LHCN-M2 (cell line): ENCODE measurements at regions not wholly inside any gene's neighbourhood (a gene's known extent, or its start where the extent isn't known, plus 50 kb on each side); places are given as distances from the start of the nearest gene placed in this dataset.
A peak's percentile ranks its signal among the peaks of the same experiment; 100 is the strongest.

Source experiments
- DNase-seq: peaks from one replicate; pipeline ENCODE4 v3.0.0-alpha.2; 2012; ENCODE audit warnings: low read depth

DNA sequence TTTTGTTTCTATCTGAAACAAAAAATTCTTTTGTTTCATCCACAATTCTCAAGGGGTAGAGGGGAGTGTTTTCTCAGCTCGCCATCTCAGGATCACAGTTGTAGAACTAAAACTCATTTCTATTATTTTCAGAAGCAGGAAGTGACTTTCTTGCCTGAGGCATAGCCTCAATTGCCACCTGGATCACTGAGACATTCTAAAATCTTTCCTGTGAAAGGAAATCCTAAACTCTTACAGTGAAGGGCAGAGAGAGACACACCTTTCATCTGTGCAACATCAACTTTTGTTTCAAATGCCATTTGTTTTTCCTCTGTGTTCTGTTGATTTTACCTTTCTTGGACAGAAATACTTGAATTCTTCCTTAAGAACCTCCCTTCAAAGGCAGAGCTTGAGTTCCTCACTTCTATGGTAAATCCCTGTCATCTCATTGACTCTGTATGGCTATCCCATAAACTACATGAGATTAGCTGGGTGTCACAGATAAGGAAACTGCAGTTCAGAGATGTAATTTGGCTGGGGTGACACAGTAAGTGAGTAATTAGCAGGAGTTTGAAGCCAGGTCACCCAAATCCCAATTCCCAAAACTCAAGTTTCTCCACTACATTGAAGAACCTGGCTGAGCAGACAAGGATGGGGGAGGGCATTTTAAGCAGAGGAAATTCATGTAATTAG lies 224.4 kb upstream of the HTR2A start:
- no peak for DNase-seq

GRCh38 chr13:47120282-47120681 lies 223.4 kb upstream of the HTR2A start:
- no peak for DNase-seq

DNA sequence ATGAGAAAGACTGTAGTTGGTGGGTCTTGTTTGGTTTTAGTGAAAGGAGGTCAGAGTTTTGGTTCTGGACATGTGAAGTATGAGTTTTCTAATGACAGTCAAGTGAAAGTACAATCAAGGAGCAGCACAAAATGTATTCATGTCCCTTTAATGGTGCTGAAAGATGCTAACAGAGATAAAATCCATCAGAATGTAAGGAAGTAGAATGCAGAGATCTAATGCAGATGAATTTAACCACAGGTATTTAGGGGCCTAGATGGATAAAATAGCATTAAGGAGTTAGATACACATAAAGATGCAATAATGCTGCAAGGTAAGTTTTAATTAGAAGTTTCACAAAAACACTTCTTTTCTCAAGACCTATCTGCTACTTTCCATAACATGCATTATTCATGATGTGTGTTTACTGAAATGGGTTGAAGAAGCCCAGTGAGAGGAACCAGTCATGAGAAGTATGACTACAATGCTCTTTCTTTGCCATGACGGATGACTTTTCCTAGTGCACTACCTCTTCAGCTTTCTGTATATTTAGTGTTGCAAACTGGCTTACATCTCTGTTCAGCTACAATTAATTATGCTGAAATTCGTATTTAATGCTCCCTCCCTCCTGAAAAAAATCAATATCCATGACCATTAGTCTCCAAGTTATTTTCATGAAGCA lies 222.9 kb upstream of the HTR2A start:
- no peak for DNase-seq

DNA sequence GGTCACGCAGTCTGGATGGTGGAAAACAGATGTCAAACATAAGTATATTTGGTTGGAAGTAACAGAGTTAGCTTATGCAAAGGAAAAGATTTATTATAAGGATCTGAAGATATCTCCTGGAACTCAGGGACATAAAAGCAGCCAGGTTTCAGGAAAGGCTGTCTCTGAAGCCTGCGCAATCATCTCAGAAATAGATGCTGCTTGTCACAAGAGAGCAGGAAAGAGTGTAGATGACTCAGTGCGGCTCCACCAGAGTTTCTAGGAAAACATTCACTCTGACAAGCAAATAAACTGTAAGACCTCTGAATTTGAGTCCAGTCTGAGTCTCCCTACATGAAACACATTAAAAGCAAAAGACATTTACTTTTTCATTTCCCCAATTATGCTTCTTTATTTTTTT lies 220.4 kb upstream of the HTR2A start:
- DNase-seq = peak; percentile 80

GRCh38 chr13:47114030-47114429 lies 217.2 kb upstream of the HTR2A start:
- DNase-seq = peak; percentile 81

- DNase-seq = no peak
Measured at GRCh38 chr13:47112903-47113299, 216.0 kb upstream of the HTR2A start.

GRCh38 chr13:47112205-47112902 lies 215.5 kb upstream of the HTR2A start:
- no peak for DNase-seq

DNA sequence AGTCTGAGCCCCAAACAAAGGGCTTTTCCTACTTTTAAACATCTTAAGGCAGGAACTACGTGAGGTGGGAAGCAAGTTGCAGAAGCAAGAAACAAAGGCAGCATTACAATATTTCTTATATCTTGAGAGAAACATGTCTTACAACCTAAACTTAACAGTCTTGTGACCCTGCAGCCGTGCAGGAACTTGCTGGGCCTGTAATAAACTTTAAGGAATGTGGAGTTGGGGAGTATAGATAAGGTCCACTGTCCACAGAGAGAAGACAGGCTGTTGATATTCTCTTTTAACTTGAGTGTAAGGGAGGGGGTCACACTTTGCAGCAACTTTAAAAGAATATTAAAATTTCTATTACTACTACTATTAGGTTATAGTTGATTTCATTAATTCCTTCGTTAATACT lies 214.6 kb upstream of the HTR2A start:
- DNase-seq = no peak

DNA sequence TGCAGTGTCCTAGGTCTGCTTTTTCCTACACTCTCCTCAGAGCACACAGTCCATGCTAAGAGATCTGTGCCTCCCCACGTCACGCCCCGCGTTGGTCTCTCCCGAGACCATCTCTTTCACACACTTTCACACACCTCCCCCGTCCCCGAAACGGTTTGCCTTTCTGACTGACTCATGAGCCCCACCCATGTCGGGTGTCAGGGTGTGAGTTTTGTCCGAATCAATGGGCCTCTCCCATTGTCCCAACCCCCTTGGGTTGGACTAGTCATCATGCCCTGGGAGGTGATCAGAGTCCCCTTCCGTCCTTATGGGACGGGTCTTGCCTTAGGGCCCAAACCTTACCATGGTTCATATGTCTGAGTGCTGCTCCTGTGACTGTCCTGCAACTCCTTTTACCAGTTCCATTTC lies 214.0 kb upstream of the HTR2A start:
- no peak for DNase-seq

- no peak for DNase-seq
Measured at GRCh38 chr13:47110141-47110540, 213.3 kb upstream of the HTR2A start.

- no peak for DNase-seq
Measured at GRCh38 chr13:47109028-47109427, 212.2 kb upstream of the HTR2A start.

DNA sequence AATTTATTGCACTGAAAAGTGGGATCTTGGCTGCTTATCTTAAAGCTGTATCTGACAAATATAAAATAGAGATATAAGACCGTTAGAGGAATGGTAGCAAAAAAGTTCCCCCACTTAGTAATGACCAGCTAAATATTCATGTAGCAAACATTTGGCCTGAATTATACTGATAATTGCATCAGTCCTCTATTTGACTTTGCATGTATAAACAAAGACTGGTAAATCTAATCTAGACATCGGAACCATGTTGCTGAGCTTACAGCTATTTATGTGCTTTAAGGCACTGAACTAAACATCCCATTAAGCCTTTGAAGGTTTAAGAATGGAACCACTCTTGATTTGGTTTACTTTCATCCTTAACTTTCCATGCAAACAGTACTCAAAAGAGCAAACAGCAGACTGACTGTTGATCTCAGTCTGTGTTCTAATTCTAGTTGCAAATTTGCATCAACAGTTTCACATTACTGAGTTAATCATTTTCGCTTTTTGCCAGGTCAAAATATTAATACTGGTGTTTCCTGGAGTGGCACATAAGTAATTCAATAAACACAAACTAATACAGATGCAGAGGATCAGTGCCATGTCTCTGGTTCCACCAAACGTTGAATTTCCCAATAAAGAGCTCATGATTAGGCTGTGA lies 203.5 kb upstream of the HTR2A start:
- no peak for DNase-seq

DNA sequence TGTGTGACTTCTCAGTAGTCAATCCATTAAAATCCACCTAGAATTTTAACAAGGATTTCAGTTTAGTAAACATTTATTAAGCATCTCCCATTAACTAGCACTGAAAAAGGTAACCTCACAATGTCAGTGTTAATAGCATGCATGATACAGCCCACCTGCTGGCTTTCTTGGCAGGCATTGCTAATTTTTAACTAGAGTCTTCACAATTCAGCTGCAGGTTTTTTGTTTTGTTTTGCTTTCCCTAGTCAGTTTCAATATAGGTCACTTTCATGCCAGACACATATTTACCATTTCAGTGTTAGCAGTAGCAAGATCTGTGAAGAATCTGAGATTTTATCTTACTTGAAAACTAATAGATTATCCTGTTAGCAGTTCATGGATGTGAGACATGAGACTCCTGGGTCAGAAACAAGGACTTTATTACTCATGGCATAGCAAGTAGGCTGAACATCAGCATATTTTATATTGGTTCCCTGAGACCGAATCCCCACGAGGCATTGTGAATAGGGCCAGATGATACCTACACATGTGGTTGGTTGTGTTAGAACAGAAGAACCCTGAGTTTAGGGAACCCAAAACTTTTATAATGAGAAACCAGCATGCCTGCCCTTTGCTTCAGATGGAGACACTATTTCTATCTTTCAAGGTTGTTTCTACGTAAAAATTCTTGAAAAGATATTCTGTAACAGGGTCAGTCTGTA lies 198.0 kb upstream of the HTR2A start:
- no peak for DNase-seq

DNA sequence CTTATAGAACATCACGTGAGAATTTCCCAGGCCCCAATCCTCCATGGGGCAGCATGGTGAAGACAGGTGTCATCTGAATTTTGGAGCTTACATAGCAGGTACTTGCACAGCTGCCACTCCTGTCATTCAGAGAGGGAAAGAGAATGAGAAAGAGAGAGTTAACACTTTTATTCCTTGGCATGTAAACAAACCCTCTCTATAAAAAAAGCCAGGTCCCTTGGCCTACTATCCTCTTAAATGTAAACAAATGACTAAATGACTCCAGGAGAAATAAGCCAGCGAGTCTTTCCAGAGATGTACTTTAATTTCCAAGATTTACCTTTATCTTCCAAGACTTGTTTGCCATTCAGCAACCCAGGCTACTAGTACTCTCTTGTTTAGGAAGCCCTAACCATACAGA lies 195.3 kb upstream of the HTR2A start:
- no peak for DNase-seq

- DNase-seq = peak; percentile 89
Measured at GRCh38 chr13:47087841-47088240, 191.0 kb upstream of the HTR2A start.

GRCh38 chr13:47087241-47087640 lies 190.4 kb upstream of the HTR2A start:
- no peak for DNase-seq

DNA sequence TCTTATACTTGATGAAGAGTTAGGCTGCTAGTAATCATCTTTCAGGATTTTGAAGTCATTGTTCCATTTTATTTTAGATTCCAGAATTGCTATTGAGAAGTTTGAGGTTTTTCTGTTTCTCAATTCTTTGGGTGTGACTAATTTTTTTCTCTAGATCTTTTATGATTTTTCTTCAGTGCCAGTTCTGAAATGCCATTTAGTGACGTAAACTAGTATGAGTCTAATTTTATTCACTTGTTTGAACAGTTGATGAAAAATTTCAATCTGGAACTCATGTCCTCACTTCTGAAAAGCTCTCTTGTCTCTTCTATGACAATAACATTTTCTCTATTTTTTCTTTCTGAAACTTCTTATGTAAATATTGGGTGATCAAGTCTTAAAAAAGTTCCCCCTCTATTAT lies 188.5 kb upstream of the HTR2A start:
- peak; percentile 78 for DNase-seq

GRCh38 chr13:47081850-47082249 lies 185.0 kb upstream of the HTR2A start:
- DNase-seq = no peak

DNA sequence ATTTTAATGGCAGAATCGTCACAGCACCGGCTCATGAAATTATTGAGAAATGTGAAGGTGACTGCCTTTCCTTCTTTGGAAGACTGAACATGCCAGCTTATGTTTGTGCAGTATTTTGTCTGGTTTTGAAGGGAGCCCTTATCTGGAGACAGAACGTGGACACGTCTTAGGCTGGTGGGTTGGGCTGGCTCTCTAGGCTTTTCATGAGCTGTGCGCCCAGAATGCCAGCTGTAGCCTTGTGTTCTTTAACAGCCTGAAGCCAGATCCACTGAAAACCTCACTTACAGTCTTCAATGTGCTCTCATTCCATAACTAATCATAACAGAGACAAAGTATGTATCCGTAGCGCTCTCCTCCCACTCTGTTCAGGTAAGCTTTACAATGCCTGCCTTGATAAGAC lies 184.4 kb upstream of the HTR2A start:
- no peak for DNase-seq

DNA sequence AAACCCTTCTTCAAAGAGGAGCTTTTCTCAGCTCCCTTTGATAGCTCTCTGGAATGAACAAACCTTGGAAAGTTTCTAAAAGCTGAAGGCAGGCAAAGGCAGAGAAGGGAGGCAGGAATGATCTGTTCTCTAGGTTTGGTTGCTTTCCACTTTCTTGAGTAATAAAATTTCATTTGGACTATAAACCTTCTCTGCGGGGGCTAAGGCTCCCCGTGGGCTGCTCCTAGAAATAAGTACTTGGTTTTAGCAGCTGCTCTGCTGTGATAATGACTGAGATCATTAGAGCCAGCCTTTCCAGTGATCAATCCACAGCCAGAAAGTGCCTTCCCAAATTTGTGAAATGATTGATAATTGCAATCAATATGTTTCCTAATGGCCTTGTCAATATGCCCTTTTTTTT lies 183.8 kb upstream of the HTR2A start:
- DNase-seq = no peak

DNA sequence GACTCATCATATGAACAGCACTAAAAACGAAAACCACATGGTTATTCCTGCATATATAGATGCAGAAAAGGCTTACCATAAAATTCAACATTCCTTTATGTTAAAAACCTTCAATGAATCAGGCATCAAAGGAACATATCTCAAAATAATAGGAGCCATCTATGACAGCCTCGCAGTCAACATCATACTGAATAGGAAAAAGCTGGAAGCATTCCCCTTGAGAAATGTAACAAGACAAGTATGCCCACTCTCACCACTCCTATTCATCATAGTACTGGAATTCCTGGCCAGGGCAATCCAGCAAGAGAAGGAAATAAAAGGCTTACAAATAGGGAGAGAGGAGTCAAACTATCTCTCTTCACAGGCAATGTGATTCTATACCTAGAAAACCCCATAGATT lies 179.6 kb upstream of the HTR2A start:
- no peak for DNase-seq

GRCh38 chr13:47069133-47069532 lies 172.3 kb upstream of the HTR2A start:
- DNase-seq = no peak
